Colonic mucosa (tissue), 4 donors: ENCODE measurements at regions not wholly inside any gene's neighbourhood (a gene's known extent, or its start where the extent isn't known, plus 50 kb on each side); places are given as distances from the start of the nearest gene placed in this dataset.

Source experiments
- DNase-seq: peaks from one replicate; pipeline ENCODE4 v3.0.0-alpha.2; 2020
- H3K27ac ChIP-seq: fragments of 200-600 bp; one replicate; pipeline ENCODE4 v1.8.0; 2021
- H3K27me3 ChIP-seq: fragments of 200-600 bp; one replicate; pipeline ENCODE4 v1.8.0; 2021
- H3K36me3 ChIP-seq: fragments of 200-600 bp; one replicate; pipeline ENCODE4 v1.8.0; 2021
- H3K4me1 ChIP-seq: fragments of 200-600 bp; one replicate; pipeline ENCODE4 v1.8.0; 2021; ENCODE audit warnings: mild to moderate bottlenecking
- H3K4me3 ChIP-seq: fragments of 200-600 bp; one replicate; pipeline ENCODE4 v1.8.0; 2021
- H3K9ac ChIP-seq, 2 donors: one replicate each; pipeline ENCODE4 v1.7.0; 2013; ENCODE audit warnings: control low read depth in 2 of 2, low read depth in 2 of 2, low read length in 2 of 2
- H3K9me3 ChIP-seq: fragments of 200-600 bp; one replicate; pipeline ENCODE4 v1.8.0; 2021
- CTCF ChIP-seq: fragments of 200-600 bp; IDR thresholded peaks from one replicate; pipeline ENCODE4 v1.8.0; 2022; ENCODE audit warnings: antibody characterized with exemption, mild to moderate bottlenecking
- intact Hi-C: fragments of 100-400 bp; cut with DNase I; formaldehyde crosslinking; loops from one replicate; pipeline ENCODE4 v1.14.1; 2022
- donor health status: healthy.
- donor health status: DM: no; HTN: no; CAD: no.
- donor health status: DM: no; HTN: no; CAD: no.

- H3K27ac ChIP-seq: no peak overlapping the region
- intact Hi-C loops: no loop called here
- no peaks in the 10 kb centered on the region for H3K27me3 ChIP-seq
- no peak for TF ChIP-seq CTCF
- no peak overlapping the region for H3K4me3 ChIP-seq
- H3K9ac ChIP-seq: no peak overlapping the region
- DNase-seq: no peak
- no peaks in the 10 kb centered on the region for H3K36me3 ChIP-seq
- no peaks in the 10 kb centered on the region for H3K4me1 ChIP-seq
- no peaks in the 10 kb centered on the region for H3K9me3 ChIP-seq
These were observed 285.2 kb upstream of the KLF6 start for GRCh38 chr10:4070184-4070583.

GRCh38 chr10:4069491-4069890 is 284.5 kb upstream of the KLF6 start:
- H3K27ac ChIP-seq: no peak overlapping the region
- intact Hi-C loops: loop anchor here (10.0 kb wide), 1 partner anchor 285 kb away; the partner anchor contains the start of gene KLF6
- DNase-seq: no peak

GRCh38 chr10:4068629-4069028 is 283.6 kb upstream of the KLF6 start:
- no peak for DNase-seq
- Histone ChIP-seq H3K36me3 (no peaks in the 10 kb centered on the region), H3K9ac (peak overlapping the region in 1 of 2 donors; percentile 58), H3K4me3 (no peak overlapping the region), H3K27ac (peak overlapping the region; percentile 82), H3K9me3 (no peaks in the 10 kb centered on the region), H3K27me3 (no peaks in the 10 kb centered on the region), H3K4me1 (no peaks in the 10 kb centered on the region)
- intact Hi-C loops: loop anchor here (10.0 kb wide), 1 partner anchor 284 kb away; the partner anchor contains the start of gene KLF6
- TF ChIP-seq CTCF: no peak

More at GRCh38 chr10:4069491-4069890, 284.5 kb upstream of the KLF6 start:
- TF ChIP-seq CTCF: no peak
- H3K27me3 ChIP-seq: no peaks in the 10 kb centered on the region
- H3K36me3 ChIP-seq: no peaks in the 10 kb centered on the region
- H3K4me3 ChIP-seq: no peak overlapping the region
- H3K9me3 ChIP-seq: no peaks in the 10 kb centered on the region
- no peaks in the 10 kb centered on the region for H3K4me1 ChIP-seq
- no peak overlapping the region for H3K9ac ChIP-seq

- Histone ChIP-seq H3K27ac (peak overlapping the region; percentile 82), H3K4me1 (no peaks in the 10 kb centered on the region), H3K9ac (peak overlapping the region in 1 of 2 donors; percentile 64), H3K27me3 (no peaks in the 10 kb centered on the region), H3K9me3 (no peaks in the 10 kb centered on the region), H3K4me3 (no peak overlapping the region), H3K36me3 (no peaks in the 10 kb centered on the region)
- intact Hi-C loops: loop anchor here (10.0 kb wide), 1 partner anchor 283 kb away; the partner anchor contains the start of gene KLF6
- no peak for TF ChIP-seq CTCF
- DNase-seq: no peak
These were observed 283.0 kb upstream of the KLF6 start for GRCh38 chr10:4067931-4068561.

GRCh38 chr10:4067531-4067930 is 282.5 kb upstream of the KLF6 start:
- no peak for TF ChIP-seq CTCF
- Histone ChIP-seq H3K4me1 (no peaks in the 10 kb centered on the region), H3K36me3 (no peaks in the 10 kb centered on the region), H3K27ac (peak overlapping the region; percentile 82), H3K9me3 (no peaks in the 10 kb centered on the region), H3K27me3 (no peaks in the 10 kb centered on the region), H3K9ac (peak overlapping the region in 1 of 2 donors; percentile 64), H3K4me3 (no peak overlapping the region)
- DNase-seq: peak; percentile 76
- intact Hi-C loops: loop anchor here (10.0 kb wide), 1 partner anchor 283 kb away; the partner anchor contains the start of gene KLF6
